ENCODE measurements at regions not wholly inside any gene's neighbourhood (a gene's known extent, or its start where the extent isn't known, plus 50 kb on each side); places are given as distances from the start of the nearest gene placed in this dataset.

GRCh38 chr9:129435988-129436717 lies 184.7 kb downstream of the C9orf50 start:
- TF ChIP-seq ZC3H10 (CRISPR knock-in tag; IDR thresholded peaks at IDR 0.05) (no peak), CSRNP3 (CRISPR knock-in tag; IDR thresholded peaks at IDR 0.05) (no peak), TOX (CRISPR knock-in tag; IDR thresholded peaks at IDR 0.05; ENCODE audit: borderline replicate concordance) (no peak), ZFP3 (CRISPR knock-in tag; IDR thresholded peaks at IDR 0.05) (no peak), ISL1 (CRISPR knock-in tag; IDR thresholded peaks at IDR 0.05) (no peak), CREB5 (CRISPR knock-in tag; IDR thresholded peaks at IDR 0.05; ENCODE audit: low read depth) (no peak), BACH2 (CRISPR knock-in tag; IDR thresholded peaks at IDR 0.05; ENCODE audit: borderline replicate concordance) (no peak), ZNF8 (CRISPR knock-in tag; IDR thresholded peaks at IDR 0.05) (no peak), PPARA (CRISPR knock-in tag; IDR thresholded peaks at IDR 0.05; ENCODE audit: borderline replicate concordance) (no peak), ZFP30 (CRISPR knock-in tag; IDR thresholded peaks at IDR 0.05) (no peak)

Data from SK-N-SH treated with all-trans-retinoic acid at 6 μM for 48 hours (cell line).